Lower leg skin (tissue), 3 donors: ENCODE measurements at regions not wholly inside any gene's neighbourhood (a gene's known extent, or its start where the extent isn't known, plus 50 kb on each side); places are given as distances from the start of the nearest gene placed in this dataset.

Source experiments
- CTCF ChIP-seq, 3 donors: fragments of 450-650 bp; IDR thresholded peaks; one replicate each; pipeline ENCODE4 v1.5.1; 2016; ENCODE audit warnings: antibody characterized with exemption in 3 of 3, mild to moderate bottlenecking in 3 of 3, moderate library complexity in 2 of 3
- POLR2A ChIP-seq, 2 donors: fragments of 450-650 bp; IDR thresholded peaks; one replicate each; pipeline ENCODE4 v1.6.1; 2016 to 2017; ENCODE audit warnings: antibody characterized with exemption in 2 of 2, mild to moderate bottlenecking in 1 of 2, moderate library complexity in 1 of 2

GRCh38 chr6:165146456-165146855 lies 162.9 kb downstream of the C6orf118 start:
- TF ChIP-seq CTCF (IDR thresholded peaks at IDR 0.05), result no peak
- no peak for TF ChIP-seq POLR2A (IDR thresholded peaks at IDR 0.05)
